ENCODE measurements at regions not wholly inside any gene's neighbourhood (a gene's known extent, or its start where the extent isn't known, plus 50 kb on each side); places are given as distances from the start of the nearest gene placed in this dataset.

DNA sequence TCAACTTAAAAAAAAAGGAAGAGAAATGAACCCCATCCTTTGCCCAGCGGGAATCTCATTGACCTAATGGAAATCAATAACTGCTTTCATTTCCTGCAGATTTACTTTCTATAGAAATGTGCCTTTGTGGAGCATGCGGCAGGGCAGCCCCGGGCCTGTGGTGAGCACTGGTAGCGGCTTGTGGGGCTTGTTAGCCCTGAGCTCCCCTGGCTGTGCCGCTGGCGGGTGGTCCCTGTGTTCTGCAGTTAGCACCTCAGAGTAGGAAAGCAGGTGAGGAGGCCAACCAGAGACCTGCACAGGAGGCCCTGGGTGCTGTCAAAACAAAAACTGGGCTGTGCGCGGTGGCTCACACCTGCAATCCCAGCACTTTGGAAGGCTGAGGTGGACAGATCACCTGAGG lies 76.8 kb upstream of the CDK20 start:
- Histone ChIP-seq H4K8ac (ENCODE audit: extremely low read depth, insufficient read depth, low read length) (no peak overlapping the region), H3K79me2 (ENCODE audit: control insufficient read depth in 1 of 2, insufficient read depth in 2 of 2, low read length in 2 of 2) (no peaks in the 10 kb centered on the region), H2BK20ac (ENCODE audit: low read length) (no peak overlapping the region), H3K9me3 (ENCODE audit: insufficient read depth in 2 of 2, low read depth in 1 of 2, low read length in 1 of 2) (no peaks in the 10 kb centered on the region), H4K5ac (ENCODE audit: insufficient read length, low read depth, low read length) (no peak overlapping the region), H2BK120ac (replicated peaks; ENCODE audit: low read depth, low read length) (no peak overlapping the region), H3K14ac (ENCODE audit: insufficient read length) (no peak overlapping the region), H3K4me1 (replicated peaks in 1 of 4; ENCODE audit: control insufficient read depth in 3 of 4, insufficient read depth in 4 of 4, low read length in 3 of 4) (peaks cover 4 to 7% (median 6%) of the 10 kb centered on the region in 4 experiments; a peak in 5 of 7 replicates), H3K4ac (replicated peaks; ENCODE audit: insufficient read length, low read depth, low read length) (no peak overlapping the region), H3K9ac (replicated peaks in 1 of 4; ENCODE audit: extremely low read depth in 1 of 4, low read depth in 3 of 4, low read length in 3 of 4) (no peak overlapping the region), H2AK5ac (ENCODE audit: low read depth, low read length) (no peak overlapping the region), H3K27me3 (replicated peaks in 1 of 4; ENCODE audit: control insufficient read depth in 3 of 4, extremely low read depth in 1 of 4, insufficient read depth in 3 of 4, low read length in 3 of 4) (no peaks in the 10 kb centered on the region), H3K23ac (ENCODE audit: insufficient read length) (no peak overlapping the region), H3K79me1 (ENCODE audit: low read depth, low read length) (no peaks in the 10 kb centered on the region), H2AFZ (ENCODE audit: low read length) (no peak overlapping the region), H3K56ac (replicated peaks; ENCODE audit: insufficient read length, low read depth, low read length) (no peak overlapping the region), H3K4me2 (ENCODE audit: insufficient read depth in 1 of 2, low read depth in 2 of 2, low read length in 2 of 2) (no peak overlapping the region), H4K91ac (replicated peaks; ENCODE audit: insufficient read length, low read length) (no peak overlapping the region), H3K23me2 (ENCODE audit: low read depth, low read length) (no peaks in the 10 kb centered on the region), H3K27ac (ENCODE audit: low read depth, low read length) (no peak overlapping the region), H2BK15ac (ENCODE audit: low read length) (no peak overlapping the region), H2BK12ac (ENCODE audit: low read depth, low read length) (peak overlapping the region; percentile 27; the same call in 1 of the 2 replicates), H3K4me3 (ENCODE audit: extremely low read depth in 1 of 4, insufficient read depth in 2 of 4, low read depth in 3 of 4, low read length in 4 of 4) (no peak overlapping the region), H3K36me3 (ENCODE audit: control insufficient read depth in 2 of 4, insufficient read depth in 4 of 4, low read length in 3 of 4) (no peaks in the 10 kb centered on the region), H3K18ac (ENCODE audit: extremely low read depth, low read length) (0 out of 2 replicates have a peak overlapping the region, but pooled peaks have one; percentile 7), H4K20me1 (replicated peaks in 1 of 2; ENCODE audit: control insufficient read depth in 1 of 2, insufficient read depth in 2 of 2, low read length in 2 of 2) (no peaks in the 10 kb centered on the region), H2BK5ac (ENCODE audit: low read depth, low read length) (no peak overlapping the region)
- TF ChIP-seq SAP30 (IDR thresholded peaks at IDR 0.05; ENCODE audit: insufficient read depth, insufficient replicate concordance, low read length), result no peak
- TF ChIP-seq, protein P1, sequence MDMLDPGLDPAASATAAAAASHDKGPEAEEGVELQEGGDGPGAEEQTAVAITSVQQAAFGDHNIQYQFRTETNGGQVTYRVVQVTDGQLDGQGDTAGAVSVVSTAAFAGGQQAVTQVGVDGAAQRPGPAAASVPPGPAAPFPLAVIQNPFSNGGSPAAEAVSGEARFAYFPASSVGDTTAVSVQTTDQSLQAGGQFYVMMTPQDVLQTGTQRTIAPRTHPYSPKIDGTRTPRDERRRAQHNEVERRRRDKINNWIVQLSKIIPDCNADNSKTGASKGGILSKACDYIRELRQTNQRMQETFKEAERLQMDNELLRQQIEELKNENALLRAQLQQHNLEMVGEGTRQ (IDR thresholded peaks at IDR 0.05; ENCODE audit: low read length), result no peak
- no peak for TF ChIP-seq TAF7 (optimal IDR thresholded peaks at IDR 0.05; ENCODE audit: borderline replicate concordance, low read depth, low read length)
- TF ChIP-seq RBBP5 (IDR thresholded peaks at IDR 0.05; ENCODE audit: borderline replicate concordance, low read depth, low read length), result no peak
- TF ChIP-seq, protein P2, sequence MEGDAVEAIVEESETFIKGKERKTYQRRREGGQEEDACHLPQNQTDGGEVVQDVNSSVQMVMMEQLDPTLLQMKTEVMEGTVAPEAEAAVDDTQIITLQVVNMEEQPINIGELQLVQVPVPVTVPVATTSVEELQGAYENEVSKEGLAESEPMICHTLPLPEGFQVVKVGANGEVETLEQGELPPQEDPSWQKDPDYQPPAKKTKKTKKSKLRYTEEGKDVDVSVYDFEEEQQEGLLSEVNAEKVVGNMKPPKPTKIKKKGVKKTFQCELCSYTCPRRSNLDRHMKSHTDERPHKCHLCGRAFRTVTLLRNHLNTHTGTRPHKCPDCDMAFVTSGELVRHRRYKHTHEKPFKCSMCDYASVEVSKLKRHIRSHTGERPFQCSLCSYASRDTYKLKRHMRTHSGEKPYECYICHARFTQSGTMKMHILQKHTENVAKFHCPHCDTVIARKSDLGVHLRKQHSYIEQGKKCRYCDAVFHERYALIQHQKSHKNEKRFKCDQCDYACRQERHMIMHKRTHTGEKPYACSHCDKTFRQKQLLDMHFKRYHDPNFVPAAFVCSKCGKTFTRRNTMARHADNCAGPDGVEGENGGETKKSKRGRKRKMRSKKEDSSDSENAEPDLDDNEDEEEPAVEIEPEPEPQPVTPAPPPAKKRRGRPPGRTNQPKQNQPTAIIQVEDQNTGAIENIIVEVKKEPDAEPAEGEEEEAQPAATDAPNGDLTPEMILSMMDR (IDR thresholded peaks at IDR 0.05; ENCODE audit: control extremely low read depth in 1 of 3, insufficient read depth in 1 of 3, low read depth in 1 of 3, low read length in 3 of 3), result no peak
- no peak for TF ChIP-seq RFX5 (IDR thresholded peaks at IDR 0.05; ENCODE audit: borderline replicate concordance, low read depth, low read length)
- TF ChIP-seq EZH2 (IDR thresholded peaks at IDR 0.05; ENCODE audit: low read depth, low read length, severe bottlenecking), result no peak
- WGBS, 2 experiments (ENCODE audit: extremely low coverage in 1 of 2, insufficient coverage in 1 of 2, insufficient read length in 1 of 2, insufficient replicate concordance in 2 of 2, low coverage in 1 of 2, low lambda C conversion rate in 2 of 2, missing lambda C conversion rate in 1 of 2), result 86% methylated on average over 6 of the region's 8 CpGs; no CpG with 5 or more reads in 1 of the 2 experiments
- no peak for DNase-seq (ENCODE audit: low read depth in 1 of 2, low spot score in 2 of 2)
- FAIRE-seq, result no peak
- POLR2A ChIA-PET (ENCODE audit: partially characterized antibody), result interaction anchor here (1.2 kb wide), 1 partner anchor 25 kb away, joined by 4 read pairs; no protein-coding TSS in a partner anchor
- CTCF ChIA-PET (ENCODE audit: partially characterized antibody), result interaction anchor here (0.6 to 2.6 kb wide), 3 partner anchors 9 to 970 kb away, joined by 4 to 15 read pairs (median 6); no protein-coding TSS in a partner anchor
